H9 (cell line): ENCODE measurements at regions not wholly inside any gene's neighbourhood (a gene's known extent, or its start where the extent isn't known, plus 50 kb on each side); places are given as distances from the start of the nearest gene placed in this dataset.

ENCODE experiments used
- DNase-seq: peaks from one replicate; pipeline ENCODE4 v3.0.0-alpha.2; 2017
- H2AFZ ChIP-seq: one replicate; pipeline ENCODE4 v1.6.1; 2013; ENCODE audit warnings: mild to moderate bottlenecking, low read length, control low read depth, moderate library complexity
- H2AK5ac ChIP-seq: 2 replicates; pipeline ENCODE4 v1.6.1; 2013; ENCODE audit warnings: low read length, control low read depth, mixed read lengths; ENCODE audit not compliant: insufficient read length
- H2BK120ac ChIP-seq: one replicate; pipeline ENCODE4 v1.6.1; 2013; ENCODE audit warnings: low read depth, mild to moderate bottlenecking, low read length, control low read depth, inconsistent platforms; ENCODE audit not compliant: poor library complexity, severe bottlenecking
- H2BK12ac ChIP-seq: 2 replicates; pipeline ENCODE4 v1.6.1; 2013; ENCODE audit warnings: low read length, control low read depth, mixed read lengths, low read depth; ENCODE audit not compliant: insufficient read length
- H2BK15ac ChIP-seq: 2 replicates; pipeline ENCODE4 v1.6.1; 2013; ENCODE audit warnings: low read depth, low read length, control low read depth
- H2BK20ac ChIP-seq: one replicate; pipeline ENCODE4 v1.6.1; 2013; ENCODE audit warnings: low read depth, mild to moderate bottlenecking, low read length, control low read depth, inconsistent platforms; ENCODE audit not compliant: poor library complexity, severe bottlenecking
- H2BK5ac ChIP-seq: 2 replicates; pipeline ENCODE4 v1.6.1; 2013; ENCODE audit warnings: low read length, control low read depth, mixed read lengths; ENCODE audit not compliant: insufficient read length
- H3K14ac ChIP-seq: 2 replicates; pipeline ENCODE4 v1.6.1; 2013; ENCODE audit warnings: low read length, control low read depth; ENCODE audit not compliant: insufficient read depth
- H3K18ac ChIP-seq: 2 replicates; pipeline ENCODE4 v1.6.1; 2013; ENCODE audit warnings: low read depth, mild to moderate bottlenecking, mixed read lengths, low read length, control low read depth; ENCODE audit not compliant: insufficient read length
- H3K23ac ChIP-seq: 2 replicates; pipeline ENCODE4 v1.6.1; 2013; ENCODE audit warnings: low read length, control low read depth, mixed read lengths, low read depth; ENCODE audit not compliant: insufficient read length
- H3K23me2 ChIP-seq: 2 replicates; pipeline ENCODE4 v1.6.1; 2013; ENCODE audit warnings: low read depth, mild to moderate bottlenecking, mixed read lengths, low read length, control low read depth; ENCODE audit not compliant: insufficient read length, poor library complexity, severe bottlenecking
- H3K27ac ChIP-seq: 2 replicates; pipeline ENCODE4 v1.5.1; 2013; ENCODE audit warnings: low read length, control low read depth, mixed read lengths, low read depth; ENCODE audit not compliant: insufficient read length
- H3K27me3 ChIP-seq: 2 replicates; pipeline ENCODE4 v1.6.1; 2013; ENCODE audit warnings: low read length, control low read depth, inconsistent platforms; ENCODE audit not compliant: insufficient read depth
- H3K4ac ChIP-seq: 2 replicates; pipeline ENCODE4 v1.6.1; 2013; ENCODE audit warnings: low read depth, mild to moderate bottlenecking, control low read depth, inconsistent platforms, low read length, moderate library complexity
- H3K4me1 ChIP-seq: 2 replicates; pipeline ENCODE4 v1.6.1; 2013; ENCODE audit warnings: low read length, control low read depth, inconsistent platforms; ENCODE audit not compliant: insufficient read depth
- H3K4me2 ChIP-seq: 2 replicates; pipeline ENCODE4 v1.6.1; 2013; ENCODE audit warnings: low read length, control low read depth, mixed read lengths; ENCODE audit not compliant: insufficient read length, insufficient read depth
- H3K56ac ChIP-seq: 2 replicates; pipeline ENCODE4 v1.6.1; 2013; ENCODE audit warnings: low read depth, mild to moderate bottlenecking, mixed read lengths, low read length, control low read depth; ENCODE audit not compliant: insufficient read length
- H3K79me1 ChIP-seq: 2 replicates; pipeline ENCODE4 v1.6.1; 2013; ENCODE audit warnings: low read depth, mild to moderate bottlenecking, moderate library complexity, low read length, control low read depth, inconsistent platforms; ENCODE audit not compliant: insufficient read depth, poor library complexity, severe bottlenecking
- H3K79me2 ChIP-seq: 2 replicates; pipeline ENCODE4 v1.6.1; 2013; ENCODE audit warnings: low read length, control low read depth, inconsistent platforms; ENCODE audit not compliant: insufficient read depth
- H3K9ac ChIP-seq: 2 replicates; pipeline ENCODE4 v1.6.1; 2013; ENCODE audit warnings: low read length, control low read depth, mixed read lengths; ENCODE audit not compliant: insufficient read length; ENCODE audit errors: extremely low read depth
- H3K9me3 ChIP-seq: one replicate; pipeline ENCODE4 v1.6.1; 2013; ENCODE audit warnings: low read depth, low read length, inconsistent platforms; ENCODE audit not compliant: control insufficient read depth
- H3T11ph ChIP-seq: one replicate; pipeline ENCODE4 v1.6.1; 2013; ENCODE audit warnings: mild to moderate bottlenecking, low read length, control low read depth, inconsistent platforms
- H4K20me1 ChIP-seq: one replicate; pipeline ENCODE4 v1.6.1; 2013; ENCODE audit not compliant: control insufficient read depth, insufficient read length, insufficient read depth
- H4K5ac ChIP-seq: 2 replicates; pipeline ENCODE4 v1.6.1; 2013; ENCODE audit warnings: low read depth, mild to moderate bottlenecking, mixed read lengths, low read length, control low read depth; ENCODE audit not compliant: insufficient read length
- H4K8ac ChIP-seq: replicated peaks from 2 replicates; pipeline ENCODE4 v1.6.1; 2013; ENCODE audit warnings: low read length, control low read depth, mixed read lengths, low read depth; ENCODE audit not compliant: insufficient read length
- H4K91ac ChIP-seq: 2 replicates; pipeline ENCODE4 v1.6.1; 2013; ENCODE audit warnings: low read depth, mild to moderate bottlenecking, moderate library complexity, mixed read lengths, low read length, control low read depth; ENCODE audit not compliant: insufficient read length
- H3K27ac Mint-ChIP-seq, 3 experiments: 2 replicates in 2 of 3; 3 replicates in 1 of 3; pipeline ENCODE4 v1.8.0; 2020 to 2021; ENCODE audit warnings: mixed read lengths in 3 of 3, mild to moderate bottlenecking in 1 of 3, moderate library complexity in 1 of 3
- H3K27me3 Mint-ChIP-seq: 2 replicates; pipeline ENCODE4 v1.8.0; 2021; ENCODE audit warnings: low read depth, mild to moderate bottlenecking, moderate library complexity, mixed read lengths
- H3K36me3 Mint-ChIP-seq, 3 experiments: 2 replicates in 2 of 3; 3 replicates in 1 of 3; pipeline ENCODE4 v1.8.0; 2020 to 2021; ENCODE audit warnings: low read depth in 3 of 3, mixed read lengths in 3 of 3; ENCODE audit not compliant: insufficient read depth in 1 of 3
- H3K4me1 Mint-ChIP-seq, 2 experiments: 2 replicates each; pipeline ENCODE4 v1.8.0; 2020; ENCODE audit warnings: mixed read lengths in 2 of 2
- H3K4me3 Mint-ChIP-seq, 2 experiments: 2 replicates in 1 of 2; 3 replicates in 1 of 2; pipeline ENCODE4 v1.8.0; 2020 to 2021; ENCODE audit warnings: mild to moderate bottlenecking in 2 of 2, mixed read lengths in 2 of 2, moderate library complexity in 1 of 2
- H3K9me3 Mint-ChIP-seq, 2 experiments: 2 replicates in 1 of 2; 3 replicates in 1 of 2; pipeline ENCODE4 v1.8.0; 2020; ENCODE audit warnings: mild to moderate bottlenecking in 2 of 2, mixed read lengths in 2 of 2, moderate library complexity in 1 of 2
- CTCF ChIP-seq: fragments of 200-600 bp; sonication (generic); conservative IDR thresholded peaks from 3 replicates; pipeline ENCODE4 v1.8.0; 2021; ENCODE audit warnings: antibody characterized with exemption, mild to moderate bottlenecking
- WGBS: extraction: QIAGEN DNeasy Blood & Tissue Kit; methylation state at CpG from one replicate; pipeline ENCODE4 v1.1.7; 2013; ENCODE audit warnings: missing lambda C conversion rate, low lambda C conversion rate, mixed read lengths; ENCODE audit not compliant: insufficient read length; ENCODE audit errors: extremely low coverage; 5-methylcytosine and 5-hydroxymethylcytosine counted together

GRCh38 chr6:137342607-137343190 is 123.5 kb upstream of the IFNGR1 start:
- H2BK120ac ChIP-seq: no peak overlapping the region
- no CpG with 5 or more reads among the region's 12 CpGs for WGBS
- H3K4ac ChIP-seq: no peak overlapping the region
- H4K5ac ChIP-seq: no peak overlapping the region
- TF ChIP-seq CTCF: no peak
- H3T11ph ChIP-seq: no peak overlapping the region
- H2AFZ ChIP-seq: no peak overlapping the region
- DNase-seq: no peak
- H3K4me1 Mint-ChIP-seq: peaks cover 24 to 28% of the 10 kb centered on the region in 2 experiments
- H3K27ac ChIP-seq: no peak overlapping the region
- no peak overlapping the region for H4K8ac ChIP-seq
- no peak overlapping the region for H3K56ac ChIP-seq
- H4K20me1 ChIP-seq: no peaks in the 10 kb centered on the region
- H3K36me3 Mint-ChIP-seq: no peaks in the 10 kb centered on the region
- no peak overlapping the region for H3K4me2 ChIP-seq
- peaks cover 6% of the 10 kb centered on the region; the same call in 1 of the 2 replicates for H3K27me3 Mint-ChIP-seq
- no peaks in the 10 kb centered on the region for H3K79me2 ChIP-seq
- no peak overlapping the region for H3K27ac Mint-ChIP-seq
- no peaks in the 10 kb centered on the region for H3K9me3 ChIP-seq
- H2BK5ac ChIP-seq: no peak overlapping the region
- no peak overlapping the region for H3K23ac ChIP-seq
- no peak overlapping the region for H4K91ac ChIP-seq
- H2BK20ac ChIP-seq: no peak overlapping the region
- H2BK15ac ChIP-seq: no peak overlapping the region
- H3K9me3 Mint-ChIP-seq: no peaks in the 10 kb centered on the region
- H2AK5ac ChIP-seq: no peak overlapping the region
- H3K4me3 Mint-ChIP-seq: no peak overlapping the region
- H3K27me3 ChIP-seq: no peaks in the 10 kb centered on the region
- H2BK12ac ChIP-seq: no peak overlapping the region
- H3K4me1 ChIP-seq: peaks cover 3% of the 10 kb centered on the region; the same call in 1 of the 2 replicates
- no peaks in the 10 kb centered on the region for H3K23me2 ChIP-seq
- H3K14ac ChIP-seq: no peak overlapping the region
- no peaks in the 10 kb centered on the region for H3K79me1 ChIP-seq
- H3K18ac ChIP-seq: no peak overlapping the region
- H3K9ac ChIP-seq: no peak overlapping the region
